ENCODE measurements at regions not wholly inside any gene's neighbourhood (a gene's known extent, or its start where the extent isn't known, plus 50 kb on each side); places are given as distances from the start of the nearest gene placed in this dataset.
A peak's percentile ranks its signal among the peaks of the same experiment; 100 is the strongest.

- intact Hi-C loops (cut with micrococcal nuclease; ENCODE audit: unreplicated experiment) = no loop called here
- CTCF ChIA-PET = no interaction called here
- in situ Hi-C loops (cut with HindIII; ENCODE audit: low pct_unique_long_range_greater_than_20kb, low sequenced_read_pairs) = no loop called here
- DNase-seq (ENCODE audit: low read depth, low spot score) (no peak), ATAC-seq (no peak)
- TF ChIP-seq SIN3A (IDR thresholded peaks at IDR 0.05; ENCODE audit: borderline replicate concordance, insufficient read depth, low read depth, low read length) = no peak
- no peak for TF ChIP-seq REST (IDR thresholded peaks at IDR 0.05; ENCODE audit: insufficient read depth in 1 of 2, low read depth in 2 of 2, low read length in 1 of 2)
- TF ChIP-seq POLR2AphosphoS5 (IDR thresholded peaks at IDR 0.05; ENCODE audit: low read depth, low read length) = no peak
- no peak for TF ChIP-seq CTCF (IDR thresholded peaks at IDR 0.05)
- TF ChIP-seq TCF7L2 (IDR thresholded peaks at IDR 0.05; ENCODE audit: low read depth, low read length) = no peak
- H3K36me3 ChIP-seq (ENCODE audit: control insufficient read depth, insufficient read depth, low read length) = no peaks in the 10 kb centered on the region
- no TSS peak for BruUV-seq (replicated peaks)
- POLR2A ChIA-PET = interaction anchor here (0.7 kb wide), 1 partner anchor 14 kb away, joined by 5 read pairs; no protein-coding TSS in a partner anchor
- no peak overlapping the region for H3K4me3 ChIP-seq (ENCODE audit: low read depth in 2 of 2, low read length in 2 of 2)
- no peaks in the 10 kb centered on the region for H3K27me3 ChIP-seq (ENCODE audit: control insufficient read depth, insufficient read depth, low read length)
- no peaks in the 10 kb centered on the region; the same call in none of the 2 replicates for H3K4me1 ChIP-seq (ENCODE audit: control insufficient read depth, insufficient read depth, low read length)
- no peaks in the 10 kb centered on the region for H3K9me3 ChIP-seq (ENCODE audit: control insufficient read depth, insufficient read depth, low read depth, low read length)
- peak overlapping the region; percentile 8; the same call in 1 of the 2 replicates for H3K27ac ChIP-seq (ENCODE audit: low read length)
Observed at GRCh38 chr10:4263601-4263921, 478.6 kb upstream of the KLF6 start.

GRCh38 chr10:4262870-4263600 is 478.0 kb upstream of the KLF6 start:
- ChIA-PET POLR2A (interaction anchor here (0.6 kb wide), 1 partner anchor 55 kb away, joined by 3 read pairs; no protein-coding TSS in a partner anchor), CTCF (interaction anchor here (0.6 kb wide), 1 partner anchor 92 kb away, joined by 3 read pairs; no protein-coding TSS in a partner anchor)
- Histone ChIP-seq H3K9me3 (ENCODE audit: control insufficient read depth, insufficient read depth, low read depth, low read length) (no peaks in the 10 kb centered on the region), H3K36me3 (ENCODE audit: control insufficient read depth, insufficient read depth, low read length) (no peaks in the 10 kb centered on the region), H3K27me3 (ENCODE audit: control insufficient read depth, insufficient read depth, low read length) (no peaks in the 10 kb centered on the region), H3K4me3 (ENCODE audit: low read depth in 2 of 2, low read length in 2 of 2) (no peak overlapping the region), H3K4me1 (ENCODE audit: control insufficient read depth, insufficient read depth, low read length) (no peaks in the 10 kb centered on the region; the same call in none of the 2 replicates), H3K27ac (ENCODE audit: low read length) (peak overlapping the region; percentile 39; the same call in 1 of the 2 replicates)
- no peak for DNase-seq (ENCODE audit: low read depth, low spot score)
- no peak for ATAC-seq
- TF ChIP-seq POLR2AphosphoS5 (IDR thresholded peaks at IDR 0.05; ENCODE audit: low read depth, low read length) (no peak), CTCF (IDR thresholded peaks at IDR 0.05) (no peak), TCF7L2 (IDR thresholded peaks at IDR 0.05; ENCODE audit: low read depth, low read length) (no peak), REST (IDR thresholded peaks at IDR 0.05; ENCODE audit: insufficient read depth in 1 of 2, low read depth in 2 of 2, low read length in 1 of 2) (no peak), SIN3A (IDR thresholded peaks at IDR 0.05; ENCODE audit: borderline replicate concordance, insufficient read depth, low read depth, low read length) (no peak)
- intact Hi-C loops (cut with micrococcal nuclease; ENCODE audit: unreplicated experiment) = no loop called here
- BruUV-seq (replicated peaks) = no TSS peak
- in situ Hi-C loops (cut with HindIII; ENCODE audit: low pct_unique_long_range_greater_than_20kb, low sequenced_read_pairs) = no loop called here

Measured in Panc1 (cell line).